ENCODE measurements at regions not wholly inside any gene's neighbourhood (a gene's known extent, or its start where the extent isn't known, plus 50 kb on each side); places are given as distances from the start of the nearest gene placed in this dataset.

- TF ChIP-seq CTCF (conservative IDR thresholded peaks at IDR 0.05; ENCODE audit: low read length) (no peak), EZH2phosphoT487 (IDR thresholded peaks at IDR 0.05; ENCODE audit: borderline replicate concordance) (no peak)
These were observed 196.5 kb upstream of the NAALADL2 start for GRCh38 chr3:174662653-174663052.

Data from Loucy (cell line).